Sigmoid colon (tissue), 6 donors: ENCODE measurements at regions not wholly inside any gene's neighbourhood (a gene's known extent, or its start where the extent isn't known, plus 50 kb on each side); places are given as distances from the start of the nearest gene placed in this dataset.

ENCODE experiments used
- DNase-seq: peaks from one replicate; pipeline ENCODE4 v3.0.0-alpha.2; 2019
- H3K27ac ChIP-seq, 4 donors: fragments of 200-600 bp; sonication (generic); one replicate each; pipeline ENCODE4 v1.5.1; 2016 to 2019; ENCODE audit warnings: mild to moderate bottlenecking in 1 of 4
- H3K27me3 ChIP-seq, 3 donors: fragments of 200-600 bp; sonication (generic); one replicate each; pipeline ENCODE4 v1.5.1; 2019; ENCODE audit warnings: mild to moderate bottlenecking in 1 of 3
- H3K36me3 ChIP-seq, 4 donors: fragments of 200-600 bp; sonication (generic); one replicate each; pipeline ENCODE4 v1.5.1; 2016 to 2019
- H3K4me1 ChIP-seq, 4 donors: fragments of 200-600 bp; sonication (generic); one replicate each; pipeline ENCODE4 v1.5.1; 2017 to 2019
- H3K4me3 ChIP-seq, 4 donors: fragments of 200-600 bp; sonication (generic); one replicate each; pipeline ENCODE4 v1.5.1; 2017 to 2019; ENCODE audit warnings: mild to moderate bottlenecking in 2 of 4, moderate library complexity in 1 of 4
- H3K9me3 ChIP-seq, 4 donors: fragments of 200-600 bp in 3 of 4; sonication (generic) in 3 of 4; one replicate each; pipeline versions ENCODE4 v1.5.1 to v1.6.1; 2013 to 2019
- CTCF ChIP-seq, 4 experiments: fragments of 450-650 bp in 3 of 4; fragments of 200-600 bp in 1 of 4; IDR thresholded peaks; one replicate each; pipeline ENCODE4 v1.5.1; 2016 to 2019; ENCODE audit warnings: antibody characterized with exemption in 4 of 4, mild to moderate bottlenecking in 3 of 4, moderate library complexity in 2 of 4
- EP300 ChIP-seq, 4 donors: sonication (generic); formaldehyde crosslinking; IDR thresholded peaks; one replicate each; pipeline ENCODE4 v1.6.1; 2017; ENCODE audit warnings: antibody characterized with exemption in 4 of 4
- POLR2A ChIP-seq, 2 donors: fragments of 450-650 bp; IDR thresholded peaks; one replicate each; pipeline ENCODE4 v1.6.1; 2016; ENCODE audit warnings: antibody characterized with exemption in 2 of 2, mild to moderate bottlenecking in 2 of 2, moderate library complexity in 2 of 2
- POLR2AphosphoS5 ChIP-seq, 4 donors: sonication (generic); formaldehyde crosslinking; IDR thresholded peaks; one replicate each; pipeline ENCODE4 v1.6.1; 2017; ENCODE audit warnings: antibody characterized with exemption in 4 of 4
- WGBS, 2 donors: extraction: QIAGEN DNeasy Blood & Tissue Kit; methylation state at CpG; one replicate each; pipeline ENCODE4 v1.1.7; 2013; 5-methylcytosine and 5-hydroxymethylcytosine counted together
- intact Hi-C: fragments of 100-400 bp; cut with DNase I; formaldehyde crosslinking; loops from one replicate; pipeline ENCODE4 v1.15.1; 2023
- donor health status: healthy with polysubstance abuse.
- donor health status: healthy.

DNA sequence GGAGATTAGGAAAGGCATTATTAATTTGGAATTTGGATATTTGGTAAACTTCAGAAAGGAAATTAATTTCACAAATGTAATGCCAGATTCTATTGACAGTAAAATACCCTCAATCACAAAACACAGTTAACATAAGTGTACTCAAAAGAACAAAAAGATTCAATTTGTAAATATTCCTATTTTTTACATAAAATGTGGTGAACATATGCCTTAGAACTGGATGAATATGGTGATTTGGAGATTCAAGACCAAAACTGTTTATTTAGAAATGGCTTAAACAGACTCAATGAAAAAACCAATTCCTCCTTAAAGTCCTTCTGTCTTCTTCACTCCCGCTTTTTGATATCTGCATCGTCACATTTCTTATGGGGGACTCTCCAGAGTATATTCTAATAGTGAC, 417.6 kb upstream of the TENM3 start:
- intact Hi-C loops, result no loop called here
- WGBS, 2 donors, result 88 to 89% methylated on average over 2 of the region's 2 CpGs
- Histone ChIP-seq H3K4me3 (no peak overlapping the region), H3K9me3 (no peaks in the 10 kb centered on the region), H3K4me1 (no peaks in the 10 kb centered on the region), H3K27me3 (no peaks in the 10 kb centered on the region), H3K27ac (no peak overlapping the region), H3K36me3 (no peaks in the 10 kb centered on the region)
- DNase-seq, result no peak
- TF ChIP-seq POLR2AphosphoS5 (IDR thresholded peaks at IDR 0.05) (no peak), EP300 (IDR thresholded peaks at IDR 0.05) (no peak), POLR2A (IDR thresholded peaks at IDR 0.05) (no peak), CTCF (IDR thresholded peaks at IDR 0.05) (no peak)

DNA sequence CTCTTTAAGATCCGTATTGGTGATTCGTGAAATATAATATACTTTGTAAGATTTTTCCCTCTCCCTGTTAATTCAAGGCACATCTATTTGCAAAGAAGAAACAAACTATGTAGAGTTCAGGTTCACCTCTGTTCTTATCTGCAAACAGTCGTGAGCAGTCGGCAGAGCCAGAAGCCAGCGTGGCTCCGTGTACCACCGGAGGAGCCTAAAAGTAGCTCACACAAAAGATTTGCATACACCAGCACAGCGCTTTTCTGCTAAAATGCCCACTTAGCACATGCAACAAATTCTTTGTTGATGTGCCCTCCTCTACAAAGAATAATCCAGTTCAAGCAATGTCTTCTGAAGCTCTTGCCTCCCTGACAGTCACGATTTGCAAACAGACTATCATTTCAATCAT, 416.0 kb upstream of the TENM3 start:
- no peaks in the 10 kb centered on the region for H3K27me3 ChIP-seq
- H3K4me1 ChIP-seq, result no peaks in the 10 kb centered on the region
- TF ChIP-seq POLR2AphosphoS5 (IDR thresholded peaks at IDR 0.05) (no peak), CTCF (IDR thresholded peaks at IDR 0.05) (no peak), EP300 (IDR thresholded peaks at IDR 0.05) (no peak), POLR2A (IDR thresholded peaks at IDR 0.05) (no peak)
- H3K4me3 ChIP-seq, result no peak overlapping the region
- 72 to 85% methylated on average over 9 of the region's 9 CpGs for WGBS, 2 donors
- DNase-seq, result no peak
- intact Hi-C loops, result no loop called here
- no peaks in the 10 kb centered on the region for H3K9me3 ChIP-seq
- H3K27ac ChIP-seq, result no peak overlapping the region
- no peaks in the 10 kb centered on the region for H3K36me3 ChIP-seq

- Histone ChIP-seq H3K4me3 (no peak overlapping the region), H3K36me3 (no peaks in the 10 kb centered on the region), H3K27ac (no peak overlapping the region), H3K4me1 (no peaks in the 10 kb centered on the region), H3K9me3 (no peaks in the 10 kb centered on the region), H3K27me3 (no peaks in the 10 kb centered on the region)
- TF ChIP-seq POLR2AphosphoS5 (IDR thresholded peaks at IDR 0.05), result no peak
- TF ChIP-seq EP300 (IDR thresholded peaks at IDR 0.05), result no peak
- TF ChIP-seq CTCF (IDR thresholded peaks at IDR 0.05), result no peak
- TF ChIP-seq POLR2A (IDR thresholded peaks at IDR 0.05), result no peak
- WGBS, 2 donors, result 49 to 78% methylated on average over 6 of the region's 6 CpGs
- DNase-seq, result no peak
- intact Hi-C loops, result no loop called here
Measured at GRCh38 chr4:181830404-181831035, 412.7 kb upstream of the TENM3 start.

DNA sequence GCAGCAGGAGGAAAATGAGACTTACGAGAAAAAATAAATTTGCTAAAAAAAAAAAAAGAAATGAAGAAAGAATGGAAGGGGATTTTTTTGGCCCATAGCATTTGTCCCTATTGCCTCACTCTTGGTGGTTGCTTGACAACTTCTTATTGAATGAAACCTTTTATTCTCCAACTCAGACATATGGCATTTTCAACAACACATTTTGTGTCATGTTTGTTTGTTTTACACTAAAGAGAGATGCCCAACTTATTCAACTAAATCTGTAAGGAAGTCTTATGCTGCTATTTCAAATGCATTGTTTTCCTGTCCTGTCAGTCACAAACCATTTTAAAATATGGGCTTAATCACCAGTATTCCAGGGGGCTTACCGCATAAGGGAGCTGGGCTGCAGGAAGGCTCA, 409.1 kb upstream of the TENM3 start:
- WGBS, 2 donors, result 91 to 94% methylated on average over 2 of the region's 2 CpGs
- no peaks in the 10 kb centered on the region for H3K36me3 ChIP-seq
- H3K4me1 ChIP-seq, result no peaks in the 10 kb centered on the region
- no peak overlapping the region for H3K27ac ChIP-seq
- H3K4me3 ChIP-seq, result no peak overlapping the region
- no peaks in the 10 kb centered on the region for H3K9me3 ChIP-seq
- no peak for TF ChIP-seq POLR2A (IDR thresholded peaks at IDR 0.05)
- intact Hi-C loops, result no loop called here
- DNase-seq, result no peak
- no peaks in the 10 kb centered on the region for H3K27me3 ChIP-seq

DNA sequence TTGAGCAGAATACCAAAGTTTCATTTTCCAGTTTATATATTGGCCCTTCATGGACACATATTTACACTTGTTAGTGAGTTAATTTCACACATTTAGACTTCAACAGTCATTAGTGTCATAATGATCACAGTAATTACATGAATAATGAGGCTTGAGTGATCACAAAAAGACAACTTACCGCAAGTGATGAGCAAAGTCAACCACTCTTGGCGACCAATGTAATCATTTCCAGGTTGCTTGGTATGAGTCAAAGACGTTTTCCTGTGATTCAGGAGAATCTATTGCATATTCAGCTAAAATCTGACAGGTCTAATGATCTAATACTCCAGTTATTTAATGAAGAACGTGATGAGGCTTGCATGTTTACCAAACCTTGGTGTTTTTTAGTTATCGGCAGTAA, 407.9 kb upstream of the TENM3 start:
- Histone ChIP-seq H3K27ac (no peak overlapping the region), H3K27me3 (no peaks in the 10 kb centered on the region), H3K4me3 (no peak overlapping the region), H3K36me3 (no peaks in the 10 kb centered on the region), H3K4me1 (no peaks in the 10 kb centered on the region), H3K9me3 (peaks cover 0 to 2% (median 0%) of the 10 kb centered on the region in 4 donors)
- TF ChIP-seq CTCF (IDR thresholded peaks at IDR 0.05) (no peak), POLR2A (IDR thresholded peaks at IDR 0.05) (no peak), POLR2AphosphoS5 (IDR thresholded peaks at IDR 0.05) (no peak), EP300 (IDR thresholded peaks at IDR 0.05) (no peak)
- 76 to 77% methylated on average over 5 of the region's 5 CpGs for WGBS, 2 donors
- no peak for DNase-seq
- intact Hi-C loops, result no loop called here
